GM21576 (cell line): ENCODE measurements at regions not wholly inside any gene's neighbourhood (a gene's known extent, or its start where the extent isn't known, plus 50 kb on each side); places are given as distances from the start of the nearest gene placed in this dataset.

Experiments used
- ATAC-seq: cut with Tn5 transposase; IDR thresholded peaks from one replicate; pipeline ENCODE4 v1.9.1; 2021; ENCODE audit warnings: mild to moderate bottlenecking, moderate library complexity; ENCODE audit not compliant: unreplicated experiment

DNA sequence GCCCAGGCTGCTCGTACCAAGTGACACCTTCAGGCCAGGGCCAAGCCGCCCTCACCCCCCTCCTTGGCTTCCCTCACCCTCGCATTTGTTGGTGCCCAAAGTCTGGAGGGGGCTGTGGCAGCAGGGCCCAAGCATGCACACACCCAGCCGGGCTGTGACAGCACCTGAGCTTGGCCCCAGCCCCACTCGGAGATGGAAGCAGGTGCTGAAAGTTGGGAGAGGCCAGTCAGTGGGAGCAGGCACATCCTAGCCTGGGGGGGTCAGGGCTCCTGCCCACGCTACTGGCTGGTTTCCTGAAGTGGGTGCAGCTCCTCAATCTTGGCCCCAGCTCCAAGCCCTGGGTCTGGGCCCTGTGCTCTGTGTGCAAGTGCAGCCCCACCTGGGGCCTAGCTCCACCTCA lies 228.0 kb downstream of the RDH14 start:
- ATAC-seq = no peak

- no peak for ATAC-seq
Measured at GRCh38 chr2:18325118-18325517, 235.3 kb downstream of the RDH14 start.

DNA sequence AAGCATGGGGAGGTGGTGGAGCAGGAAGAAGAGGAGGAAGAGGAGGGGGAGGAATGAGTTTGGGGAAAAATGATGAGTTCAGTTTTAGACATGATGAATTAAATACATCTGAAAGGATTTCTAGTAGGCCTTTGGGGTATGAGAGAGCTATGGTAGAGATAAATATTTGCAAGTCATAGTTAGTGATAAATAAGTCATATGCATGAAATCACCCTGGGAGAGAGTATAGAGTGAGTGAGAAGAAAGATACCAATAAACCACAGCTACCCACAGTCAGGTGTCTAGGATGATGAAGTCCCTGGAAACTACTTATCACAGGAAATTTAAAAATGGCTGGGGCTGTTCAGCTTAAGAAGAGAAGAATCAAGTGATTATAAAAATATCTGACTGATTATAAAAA lies 240.5 kb downstream of the RDH14 start:
- ATAC-seq = no peak

GRCh38 chr2:18317017-18317416 lies 243.4 kb downstream of the RDH14 start:
- ATAC-seq = no peak

- no peak for ATAC-seq
Measured at GRCh38 chr2:18312818-18313217, 247.6 kb downstream of the RDH14 start.

DNA sequence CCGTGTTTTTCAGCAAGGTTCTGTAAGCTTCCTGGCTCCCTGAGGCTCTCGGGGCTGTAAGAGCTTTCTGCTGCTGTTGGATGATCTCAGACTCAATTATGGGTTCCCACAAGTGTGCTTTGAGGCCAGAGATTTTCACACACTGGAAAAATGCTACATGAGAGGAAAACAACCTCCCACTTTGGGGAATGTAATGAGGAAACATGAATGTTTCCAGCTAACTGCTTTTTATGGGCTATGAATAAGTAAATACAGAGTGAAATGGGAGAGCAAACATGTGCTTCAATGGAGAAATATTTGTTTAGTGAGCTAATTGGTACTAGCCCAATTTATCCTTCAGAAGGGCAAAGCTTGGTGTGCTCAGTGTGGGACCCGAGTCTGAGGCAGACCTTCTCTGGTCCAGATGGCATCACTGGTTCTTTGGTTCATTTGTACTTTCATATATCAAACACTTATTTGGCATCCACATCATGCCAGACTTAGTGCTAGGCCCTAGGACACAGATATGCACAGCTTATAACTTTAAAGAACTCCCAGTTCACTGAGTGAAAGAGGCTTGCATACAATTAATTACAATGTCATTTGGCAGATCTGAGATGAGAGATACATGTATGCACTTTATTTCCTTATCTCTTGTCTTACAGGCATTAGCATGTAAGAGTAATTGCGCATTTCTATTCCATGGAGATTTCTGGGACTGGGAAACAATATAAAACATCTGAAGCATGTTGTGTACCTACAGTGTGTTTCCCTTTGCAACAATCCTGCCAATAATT lies 248.8 kb downstream of the RDH14 start:
- no peak for ATAC-seq

- ATAC-seq = no peak
Measured at GRCh38 chr2:18309627-18310026, 250.8 kb downstream of the RDH14 start.

DNA sequence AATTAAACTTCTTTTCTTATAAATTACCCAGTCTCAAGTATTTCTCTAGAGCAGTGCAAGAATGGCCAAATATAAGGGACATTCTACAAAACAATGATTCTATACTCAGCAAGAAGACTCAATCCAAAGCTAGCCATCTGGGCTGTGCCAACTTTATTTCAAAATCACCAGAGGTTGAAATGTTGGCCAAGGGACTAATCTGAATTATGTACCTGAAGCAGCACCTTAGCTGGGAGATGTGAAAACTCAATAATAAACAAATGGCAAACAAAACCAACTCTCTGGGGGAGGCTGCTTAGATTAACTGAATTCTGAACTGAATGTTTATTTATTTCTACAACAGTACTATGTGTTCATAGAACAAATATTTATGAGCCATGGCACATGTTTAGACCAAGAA lies 251.3 kb downstream of the RDH14 start:
- ATAC-seq = no peak

DNA sequence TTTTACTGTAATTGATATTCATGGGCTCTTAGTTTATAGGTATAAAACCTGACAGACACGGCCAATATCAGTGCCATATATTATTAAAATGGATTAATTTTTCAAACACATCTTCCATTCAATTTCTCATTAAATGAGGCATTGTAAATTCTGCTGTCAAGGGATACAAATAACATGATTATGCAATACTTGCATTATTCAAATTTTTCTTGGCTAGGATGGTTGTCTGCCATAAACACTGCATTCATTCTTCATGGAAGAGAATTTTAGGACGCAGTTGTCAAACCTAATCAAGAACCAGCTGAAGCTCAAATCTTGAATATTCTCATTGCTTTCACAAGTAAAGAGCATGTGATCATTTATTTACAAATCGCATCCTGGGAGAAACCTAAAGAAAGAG lies 255.6 kb downstream of the RDH14 start:
- no peak for ATAC-seq

GRCh38 chr2:18301421-18302139 lies 258.9 kb downstream of the RDH14 start:
- no peak for ATAC-seq

DNA sequence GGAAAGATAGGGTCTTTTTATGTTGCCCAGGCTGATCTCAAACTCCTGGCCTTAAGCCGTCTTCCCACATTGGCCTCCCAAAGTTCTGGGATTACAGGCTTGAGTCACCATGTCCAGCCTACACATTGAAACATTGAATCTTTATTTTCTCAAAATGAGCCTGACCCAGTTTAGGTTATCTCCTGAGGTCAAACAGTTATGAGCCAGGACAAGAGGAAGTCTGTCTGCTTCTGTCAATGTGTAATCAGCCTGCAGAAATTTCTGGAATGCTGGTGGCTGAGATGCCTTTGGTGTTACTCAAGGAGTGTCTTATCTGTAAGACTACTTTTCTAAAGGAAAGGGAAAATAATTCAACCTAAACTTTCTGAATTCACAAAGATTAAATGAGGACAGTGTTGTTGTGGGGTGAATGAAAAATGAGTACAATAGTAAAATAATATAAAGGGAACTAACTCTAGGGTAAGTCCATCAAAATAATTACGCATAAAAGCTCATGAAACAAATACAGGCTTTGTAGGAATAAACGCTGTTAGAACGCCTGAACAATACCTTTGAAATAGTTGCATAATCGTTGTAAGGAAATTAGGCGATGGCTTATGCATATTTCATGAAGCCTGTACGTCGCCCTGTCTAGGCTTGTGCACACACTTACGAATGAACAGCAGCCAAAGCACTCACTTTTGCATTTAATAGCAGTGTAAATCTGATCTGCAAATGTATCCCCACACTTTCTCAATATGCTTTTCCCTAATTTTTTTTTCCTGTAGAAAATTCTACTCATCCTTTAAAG lies 260.8 kb downstream of the RDH14 start:
- no peak for ATAC-seq

DNA sequence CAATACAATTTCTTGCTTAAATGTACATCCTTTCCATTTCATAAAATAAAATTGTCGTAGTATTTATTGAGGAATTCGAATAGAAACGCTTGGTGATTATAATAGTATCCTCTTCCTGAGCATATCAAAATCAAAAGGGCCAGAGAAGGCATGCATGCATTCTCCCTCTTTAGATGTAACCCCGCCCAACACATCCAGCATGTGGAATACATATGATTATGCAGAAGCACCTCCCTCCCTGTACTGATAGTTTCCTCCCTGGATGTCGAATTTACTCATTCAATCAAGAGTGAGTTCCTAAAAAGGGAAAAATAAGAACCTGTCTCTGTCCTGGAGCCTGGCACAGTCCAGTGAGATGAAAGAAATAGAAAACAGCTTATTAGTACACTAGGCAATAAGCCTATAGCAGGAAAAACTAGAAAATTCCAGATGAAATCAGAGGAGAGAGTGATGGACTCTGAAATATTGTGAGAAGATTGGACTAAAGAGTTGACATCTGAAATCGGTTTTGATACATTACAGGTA lies 262.9 kb downstream of the RDH14 start:
- ATAC-seq = no peak

GRCh38 chr2:18290386-18290785 lies 270.1 kb downstream of the RDH14 start:
- ATAC-seq = no peak

- ATAC-seq = no peak
Measured at GRCh38 chr2:18286897-18287296, 273.6 kb downstream of the RDH14 start.

- no peak for ATAC-seq
Measured at GRCh38 chr2:18284331-18284730, 276.1 kb downstream of the RDH14 start.

GRCh38 chr2:18282026-18282425 lies 278.4 kb downstream of the RDH14 start:
- no peak for ATAC-seq

DNA sequence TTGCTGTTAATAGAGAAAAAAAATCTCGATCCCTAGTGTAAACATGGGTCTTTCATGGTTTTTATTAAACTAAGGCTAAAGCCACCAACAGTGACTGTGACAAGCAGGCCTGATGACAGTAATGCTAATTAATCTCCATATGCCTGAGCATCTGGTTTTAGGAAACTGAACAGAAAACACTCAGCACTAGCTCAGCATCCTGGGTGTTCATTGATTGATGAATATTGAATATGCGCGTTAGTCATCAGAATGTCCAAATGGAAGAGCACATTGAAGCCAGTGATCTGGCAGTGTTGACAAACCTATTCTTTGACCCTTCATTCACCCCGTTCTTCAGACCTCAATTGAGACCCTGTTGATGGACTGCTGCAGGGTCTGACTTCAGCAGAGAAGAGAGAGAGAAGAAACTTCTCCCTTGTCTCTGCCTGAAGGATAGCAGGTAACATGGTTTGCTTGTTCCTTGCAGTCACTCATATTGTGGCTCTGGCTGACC lies 283.8 kb downstream of the RDH14 start:
- ATAC-seq = no peak

- ATAC-seq = no peak
Measured at GRCh38 chr2:18273205-18273604, 287.2 kb downstream of the RDH14 start.

DNA sequence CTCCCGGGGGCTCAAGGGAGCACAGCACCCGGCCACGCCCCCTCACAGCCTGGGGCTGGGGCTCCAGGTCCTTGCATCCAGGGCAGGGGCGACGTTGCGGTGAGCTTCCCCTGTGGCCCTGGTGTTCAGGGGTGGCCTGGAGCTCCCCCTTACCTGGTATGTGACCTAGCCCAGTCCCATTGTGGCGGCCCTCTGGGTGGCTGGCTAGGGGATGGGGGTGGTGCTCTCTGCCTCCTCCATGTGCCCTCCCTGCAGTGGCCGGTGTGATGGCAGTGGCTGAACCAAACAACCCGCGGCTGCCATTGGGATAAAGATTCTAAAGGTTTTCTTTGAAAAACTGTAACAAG lies 288.3 kb downstream of the RDH14 start:
- no peak for ATAC-seq

GRCh38 chr2:18271370-18272147 lies 288.9 kb downstream of the RDH14 start:
- ATAC-seq = no peak

DNA sequence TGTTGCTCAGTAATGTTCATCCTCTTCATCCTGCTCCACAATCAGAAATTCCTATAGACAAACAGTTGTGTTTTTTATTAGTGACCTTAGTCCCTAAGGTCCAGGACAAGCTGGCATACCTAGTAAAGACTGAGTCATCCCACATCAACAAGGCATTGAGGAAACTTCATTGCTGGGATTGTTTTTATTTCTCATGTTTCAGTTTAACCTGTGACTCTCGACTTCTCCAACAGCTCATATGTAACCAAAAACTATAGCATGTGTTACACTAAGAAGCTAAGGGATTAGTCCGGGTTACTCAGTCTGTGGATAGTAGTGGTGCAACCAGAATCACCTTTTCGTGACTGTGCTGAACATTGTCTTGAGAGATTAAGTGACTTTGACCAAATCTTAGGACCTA lies 292.1 kb downstream of the RDH14 start:
- ATAC-seq = no peak
